ENCODE measurements at regions not wholly inside any gene's neighbourhood (a gene's known extent, or its start where the extent isn't known, plus 50 kb on each side); places are given as distances from the start of the nearest gene placed in this dataset.

GRCh38 chr19:28152195-28152594, 1060.8 kb downstream of the UQCRFS1 start:
- TF ChIP-seq POLR2A (IDR thresholded peaks at IDR 0.05) (no peak), CTCF (IDR thresholded peaks at IDR 0.05 in 4 of 5, conservative IDR thresholded peaks at IDR 0.05 in 1 of 5) (no peak)

All from gastrocnemius medialis (tissue), 4 donors.